ENCODE measurements at regions not wholly inside any gene's neighbourhood (a gene's known extent, or its start where the extent isn't known, plus 50 kb on each side); places are given as distances from the start of the nearest gene placed in this dataset.

DNA sequence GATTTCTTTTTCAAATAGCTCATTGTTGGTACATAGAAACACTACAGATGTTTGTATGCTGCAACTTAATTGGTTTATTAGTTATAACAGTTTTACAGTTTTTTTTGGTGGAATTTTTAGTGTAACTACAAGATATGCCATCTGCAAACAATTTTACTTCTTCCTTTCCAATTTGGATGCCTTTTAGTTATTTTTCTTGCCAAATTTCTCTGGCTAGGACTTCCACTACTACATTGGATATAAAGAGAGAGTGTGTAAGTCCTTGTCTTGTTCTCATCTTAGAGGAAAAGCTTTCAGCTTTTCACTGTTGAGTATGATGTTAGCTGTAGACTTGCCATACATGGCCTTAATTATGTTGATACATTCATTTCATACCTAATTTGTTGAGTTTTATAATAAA lies 143.6 kb upstream of the EOMES start:
- no peak for DNase-seq

DNA sequence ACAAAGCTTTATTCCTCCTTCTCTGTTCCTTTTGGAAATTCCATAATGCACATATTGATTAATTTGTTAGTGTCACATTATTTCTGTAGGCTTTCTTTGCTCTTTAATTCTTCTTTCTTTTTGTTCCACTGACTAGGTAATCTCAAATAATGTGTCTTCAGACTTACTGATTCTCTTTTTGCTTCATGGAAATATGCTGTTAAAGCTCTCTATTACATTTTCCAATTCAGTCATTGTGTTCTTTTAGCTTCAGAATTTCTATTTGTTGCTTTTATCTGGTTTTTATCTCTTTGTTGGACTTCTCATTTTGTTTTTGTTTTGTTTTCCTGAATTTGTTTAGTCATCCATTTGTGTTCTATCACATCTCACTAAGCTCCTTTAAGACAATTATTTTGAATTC lies 147.0 kb upstream of the EOMES start:
- DNase-seq = no peak

DNA sequence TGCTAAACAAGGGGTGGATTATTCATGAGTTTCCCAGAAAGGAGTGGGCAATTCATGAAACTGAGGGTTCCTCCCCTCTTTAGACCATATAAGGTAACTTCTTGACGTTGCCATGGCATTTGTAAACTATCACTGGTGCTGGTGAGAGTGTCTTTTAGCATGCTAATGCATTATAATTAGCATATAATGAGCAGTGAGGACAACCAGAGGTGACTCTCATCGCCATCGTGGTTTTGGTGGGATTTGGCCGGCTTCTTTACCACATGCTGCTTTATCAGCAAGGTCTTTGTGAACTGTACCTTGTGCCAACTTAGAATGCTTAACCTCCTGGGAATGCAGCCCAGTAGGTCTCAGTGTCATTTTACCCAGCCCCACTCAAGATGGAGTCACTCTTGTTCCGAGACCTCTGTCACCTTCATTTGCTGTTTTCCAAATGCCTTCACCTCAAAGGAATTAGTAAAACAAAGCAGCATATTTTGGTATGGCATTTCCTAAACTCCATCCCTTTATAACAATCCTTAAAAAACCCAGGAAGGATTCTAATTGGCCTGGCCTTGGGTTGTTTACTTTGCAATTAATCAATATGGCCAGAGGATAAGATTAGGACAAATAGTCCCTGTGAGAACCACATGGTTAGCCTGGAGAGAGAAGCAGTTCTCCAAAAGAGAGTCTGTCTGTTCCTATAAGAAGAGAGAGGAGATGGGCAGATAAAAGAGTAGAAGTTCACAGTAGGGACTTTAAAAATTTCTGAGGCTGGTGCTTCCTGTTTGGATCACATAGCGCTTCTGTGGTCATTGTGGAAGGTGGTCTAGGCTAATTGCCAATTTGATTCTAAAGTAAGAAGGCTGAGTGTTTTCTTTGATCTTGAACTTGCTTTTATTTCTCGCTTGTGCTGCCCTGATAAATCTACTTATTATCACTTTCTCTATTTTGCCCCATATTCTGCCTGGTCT lies 155.2 kb upstream of the EOMES start:
- peak; percentile 30 for DNase-seq

DNA sequence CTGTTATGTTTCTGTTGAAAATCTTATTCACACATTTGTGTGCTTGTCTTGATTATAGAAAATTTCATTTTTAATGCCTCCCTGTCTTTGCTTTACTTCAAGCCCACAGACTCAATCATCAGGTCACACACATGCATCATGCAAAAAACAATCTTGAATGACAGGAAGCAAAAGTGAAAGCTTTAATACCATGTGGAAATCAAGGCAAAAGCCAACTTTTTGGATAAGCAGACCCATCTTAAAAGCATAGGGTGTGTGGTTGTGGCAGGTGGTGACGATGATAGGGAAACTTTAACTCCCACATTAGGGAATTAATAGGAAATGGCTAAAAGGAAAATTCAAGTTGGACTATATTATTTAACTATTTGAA lies 155.9 kb upstream of the EOMES start:
- DNase-seq = peak; percentile 12

DNA sequence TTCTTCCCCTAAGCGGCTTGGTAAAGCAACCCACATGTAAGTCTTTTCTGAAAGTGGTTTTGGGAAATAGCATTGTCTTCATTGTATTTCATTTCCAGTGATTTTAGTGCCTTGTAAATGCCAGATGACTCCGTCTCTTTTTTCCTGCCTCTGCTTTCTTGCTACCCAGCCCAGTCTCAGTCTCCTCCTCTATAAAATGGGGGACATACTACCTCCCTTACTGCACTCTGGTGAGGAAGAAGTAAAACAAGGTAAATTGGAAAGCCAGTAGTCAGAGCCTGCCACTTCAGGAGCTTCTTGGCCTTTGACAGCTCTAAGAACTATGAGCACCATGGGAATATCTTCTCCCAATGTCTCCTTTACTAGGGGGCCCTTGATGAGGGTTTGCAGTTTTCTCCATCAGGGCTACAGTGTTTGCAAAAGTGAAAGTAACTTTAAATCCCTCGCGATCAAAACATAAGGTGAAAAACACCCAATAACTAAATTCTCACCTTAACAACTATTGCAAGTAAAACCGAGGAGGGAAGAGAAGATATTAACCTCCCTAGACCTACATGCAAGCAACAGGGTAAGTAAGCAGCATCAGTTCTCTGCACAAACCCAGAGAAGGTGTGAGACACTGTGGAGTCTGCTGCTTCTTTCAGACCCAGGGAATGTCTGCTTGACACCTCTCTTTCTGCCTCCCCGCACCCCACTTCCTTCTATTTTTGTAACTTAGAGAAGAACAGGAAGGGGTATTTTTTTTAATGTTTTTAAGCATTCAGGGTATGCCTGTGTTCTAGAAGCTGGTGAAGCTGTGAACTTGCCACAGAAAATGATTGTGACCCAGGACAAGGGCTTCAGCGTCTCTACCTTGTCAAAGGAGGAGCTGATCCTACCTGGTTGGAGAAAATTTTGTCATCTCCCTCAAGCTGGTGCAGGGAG lies 159.1 kb upstream of the EOMES start:
- DNase-seq = peak; percentile 68

DNA sequence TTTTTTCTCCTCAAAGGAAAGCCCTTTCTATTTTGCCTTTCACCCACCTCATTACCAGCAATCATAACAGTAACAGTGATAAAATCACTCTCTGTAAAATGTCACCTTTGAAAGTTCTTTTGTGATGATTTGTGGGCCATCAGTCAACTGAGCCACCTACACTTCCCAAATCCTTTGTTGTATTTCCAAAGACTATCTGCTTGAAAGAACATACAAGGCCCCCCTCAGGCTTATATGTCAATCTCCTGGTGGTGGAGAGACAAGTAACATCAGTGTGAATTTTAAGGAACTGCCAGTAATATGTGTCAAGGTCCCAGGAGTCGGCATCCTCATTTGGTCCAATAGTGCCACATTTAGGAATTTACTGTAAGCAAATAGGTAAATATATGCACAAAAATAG lies 161.1 kb upstream of the EOMES start:
- no peak for DNase-seq

DNA sequence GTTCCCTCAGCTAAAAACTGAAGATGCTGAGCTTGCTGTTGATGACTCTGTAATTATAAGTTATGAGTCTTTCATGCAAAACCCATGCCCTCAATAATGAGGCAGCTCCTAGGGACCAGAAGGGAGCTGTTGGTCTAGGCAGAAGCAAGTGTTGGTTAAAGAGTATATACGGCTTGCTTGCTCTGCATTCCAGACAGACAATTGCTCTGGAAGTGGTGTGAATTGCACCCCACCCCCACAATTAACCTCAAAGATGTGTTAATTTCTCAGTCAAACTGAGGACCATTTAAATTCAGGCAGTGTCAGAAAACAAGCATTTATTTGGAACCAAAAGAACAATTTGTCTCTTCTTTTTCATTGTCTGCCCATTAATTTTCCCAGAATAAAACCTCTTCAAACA lies 163.5 kb upstream of the EOMES start:
- DNase-seq = no peak

DNA sequence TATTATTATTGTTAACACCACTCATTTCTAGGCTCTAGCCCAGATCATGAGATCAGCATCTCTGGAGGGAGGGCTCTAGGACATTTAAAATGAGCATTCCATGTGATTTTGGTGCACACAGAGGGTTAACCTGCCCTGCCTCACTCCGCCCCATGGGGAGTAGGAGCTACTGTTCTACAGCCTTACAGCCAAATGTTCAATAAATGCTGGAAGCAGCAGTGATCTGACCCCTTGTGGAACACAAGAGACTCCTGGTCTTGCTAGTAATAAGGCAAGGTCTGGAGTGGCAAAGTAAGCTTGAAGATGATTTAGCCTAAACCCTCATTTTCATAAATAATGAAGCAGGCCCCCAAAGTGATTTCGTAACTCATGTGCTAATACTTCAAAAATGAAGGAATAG lies 166.4 kb upstream of the EOMES start:
- DNase-seq = no peak

DNA sequence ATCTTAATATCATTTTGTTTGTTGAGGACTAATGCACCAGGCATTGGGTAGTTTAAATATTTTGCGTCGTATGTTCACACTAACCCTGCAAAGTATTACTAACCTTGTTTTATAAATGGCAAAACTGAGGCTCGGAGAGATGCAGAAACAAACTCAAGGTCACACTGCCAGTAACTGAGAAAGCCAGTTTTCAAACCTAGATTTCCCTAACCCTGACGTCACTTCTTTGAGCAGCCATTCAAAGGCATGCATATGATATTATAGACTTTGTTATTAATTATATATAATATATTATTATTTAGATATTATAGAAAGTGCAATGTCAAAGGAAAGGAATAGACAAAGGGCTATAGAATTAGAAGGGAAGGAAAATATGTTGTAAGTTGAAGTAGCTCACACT lies 167.6 kb upstream of the EOMES start:
- DNase-seq = no peak

DNA sequence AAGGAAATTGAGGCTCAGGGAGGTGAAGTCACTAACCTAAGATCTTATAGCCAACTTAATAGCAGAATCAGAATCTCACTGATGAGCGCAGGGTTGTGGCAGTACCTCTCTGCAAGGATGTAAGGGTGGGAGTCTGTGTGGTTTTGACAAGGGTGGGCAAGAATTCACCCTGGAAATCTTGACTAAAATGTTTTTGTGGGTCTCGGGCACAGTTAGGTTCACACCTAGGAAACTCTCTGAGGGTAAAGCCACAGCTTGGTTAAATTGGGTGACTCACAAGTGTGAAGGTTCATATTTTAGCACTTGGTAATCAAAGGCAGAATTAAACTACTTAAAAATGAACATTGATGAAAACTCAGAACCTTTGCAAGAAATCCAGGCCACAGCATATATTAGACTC lies 178.2 kb upstream of the EOMES start:
- DNase-seq = peak; percentile 51

DNA sequence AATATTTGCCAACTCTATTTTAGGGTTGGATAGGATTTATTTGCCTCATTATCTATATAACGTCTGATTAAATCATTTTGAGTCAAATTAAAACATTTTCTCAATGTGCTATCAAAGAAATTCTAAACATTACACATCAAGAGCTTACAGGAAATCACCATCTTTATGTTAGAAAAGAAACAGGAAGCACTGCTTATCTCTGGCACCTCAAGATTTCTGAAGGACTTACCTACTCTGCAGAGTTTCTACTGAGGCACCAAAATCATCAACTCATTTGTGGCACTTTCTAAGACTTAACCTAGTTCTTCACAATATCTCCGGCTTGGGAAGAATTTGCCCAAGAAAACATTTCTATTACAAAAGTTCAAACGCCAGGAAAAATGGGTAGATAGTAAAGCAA lies 181.3 kb upstream of the EOMES start:
- peak; percentile 34 for DNase-seq

DNA sequence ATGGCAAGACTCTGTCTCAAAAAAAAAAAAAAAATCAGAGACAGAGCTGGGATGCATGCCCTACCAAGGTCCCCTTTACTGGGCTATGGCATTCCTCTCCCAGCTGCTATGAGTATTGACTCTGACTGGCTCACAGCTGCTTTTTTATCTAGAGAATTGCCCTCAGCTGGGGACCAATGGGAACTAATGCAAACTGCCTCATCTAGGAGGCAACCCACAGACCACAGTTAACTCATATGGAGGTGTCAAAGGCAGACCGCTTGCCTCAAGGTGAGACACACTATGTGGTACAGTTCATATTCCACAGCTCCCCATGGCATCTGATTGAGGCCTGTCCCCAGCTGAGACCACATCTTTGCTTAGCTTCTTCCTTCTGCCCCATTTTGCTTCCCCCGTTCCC lies 183.5 kb upstream of the EOMES start:
- DNase-seq = peak; percentile 54

DNA sequence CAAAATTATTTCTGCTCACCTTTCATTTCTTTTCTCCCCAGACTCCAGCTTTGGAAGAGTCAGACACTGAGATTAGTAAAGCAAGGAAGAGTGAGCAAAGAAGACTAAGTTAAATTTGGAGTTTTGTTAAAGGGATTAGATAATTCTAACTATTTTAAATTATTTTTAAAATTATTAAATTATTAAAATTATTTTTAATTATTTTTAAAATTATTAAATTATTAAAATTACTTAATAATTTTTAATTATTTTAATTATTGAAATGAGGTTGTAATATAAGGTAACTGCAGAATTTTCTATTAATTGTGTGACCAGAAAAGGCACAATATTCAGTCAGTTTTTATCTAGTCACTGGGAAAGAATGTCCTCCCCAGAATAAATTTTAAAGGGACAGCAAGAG lies 185.0 kb upstream of the EOMES start:
- DNase-seq = no peak

DNA sequence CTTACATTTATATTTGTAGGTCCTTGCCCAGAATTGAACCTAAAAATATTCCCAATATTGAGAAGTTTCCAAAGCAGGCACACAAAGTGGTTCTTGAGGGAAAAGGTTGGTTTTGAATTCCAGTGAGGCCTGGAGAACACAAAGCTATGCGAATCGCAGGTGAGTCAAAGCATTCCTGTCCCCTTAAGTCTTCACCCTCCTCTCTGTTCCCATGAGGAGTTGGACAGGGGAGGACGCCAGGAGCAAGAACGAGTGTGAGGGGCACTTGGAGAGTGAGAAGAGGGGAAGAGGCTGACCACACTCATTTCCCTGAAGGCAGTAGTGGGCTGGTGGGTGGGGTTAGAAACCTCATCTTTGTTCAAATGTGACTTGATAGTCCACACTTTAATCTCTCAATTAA lies 185.8 kb upstream of the EOMES start:
- no peak for DNase-seq

DNA sequence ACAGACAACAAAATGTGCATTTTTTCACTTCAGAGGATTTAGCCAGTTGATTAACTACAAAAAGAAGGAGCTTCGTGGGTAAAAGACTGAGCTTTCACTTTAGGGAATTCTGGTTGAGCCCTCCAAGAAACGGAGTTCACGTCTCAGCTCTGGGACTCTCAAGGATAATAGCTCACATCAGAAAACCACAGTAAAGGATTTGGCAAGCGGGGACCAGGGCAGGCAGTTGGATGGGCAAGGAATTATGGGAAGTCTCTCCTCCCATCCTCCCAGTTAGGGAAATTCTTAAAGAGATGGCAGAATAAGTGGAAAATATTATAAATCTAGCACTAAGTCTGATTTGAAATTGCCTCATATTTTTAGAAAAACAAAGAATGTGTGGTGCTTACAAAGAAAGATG lies 188.3 kb upstream of the EOMES start:
- no peak for DNase-seq

DNA sequence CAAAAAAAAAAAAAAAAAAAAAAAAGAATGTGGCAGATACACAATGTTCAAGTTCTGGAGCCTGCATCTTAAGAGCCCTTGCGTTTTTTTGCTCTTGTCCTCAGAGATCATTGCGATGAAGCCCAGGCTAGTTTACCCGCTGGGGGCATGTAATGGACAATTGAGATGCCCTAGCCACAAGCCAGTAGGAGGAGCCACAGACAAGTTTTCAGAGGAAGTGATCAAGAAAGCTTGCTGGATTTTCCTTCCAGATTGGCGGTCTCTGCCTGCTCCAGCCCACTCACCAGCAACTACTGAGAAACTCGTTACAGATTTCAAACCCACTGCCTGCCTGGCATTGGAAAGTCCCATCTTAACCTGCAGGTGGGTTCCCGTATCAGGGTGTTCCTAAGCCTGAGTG lies 192.1 kb upstream of the EOMES start:
- DNase-seq = peak; percentile 20

DNA sequence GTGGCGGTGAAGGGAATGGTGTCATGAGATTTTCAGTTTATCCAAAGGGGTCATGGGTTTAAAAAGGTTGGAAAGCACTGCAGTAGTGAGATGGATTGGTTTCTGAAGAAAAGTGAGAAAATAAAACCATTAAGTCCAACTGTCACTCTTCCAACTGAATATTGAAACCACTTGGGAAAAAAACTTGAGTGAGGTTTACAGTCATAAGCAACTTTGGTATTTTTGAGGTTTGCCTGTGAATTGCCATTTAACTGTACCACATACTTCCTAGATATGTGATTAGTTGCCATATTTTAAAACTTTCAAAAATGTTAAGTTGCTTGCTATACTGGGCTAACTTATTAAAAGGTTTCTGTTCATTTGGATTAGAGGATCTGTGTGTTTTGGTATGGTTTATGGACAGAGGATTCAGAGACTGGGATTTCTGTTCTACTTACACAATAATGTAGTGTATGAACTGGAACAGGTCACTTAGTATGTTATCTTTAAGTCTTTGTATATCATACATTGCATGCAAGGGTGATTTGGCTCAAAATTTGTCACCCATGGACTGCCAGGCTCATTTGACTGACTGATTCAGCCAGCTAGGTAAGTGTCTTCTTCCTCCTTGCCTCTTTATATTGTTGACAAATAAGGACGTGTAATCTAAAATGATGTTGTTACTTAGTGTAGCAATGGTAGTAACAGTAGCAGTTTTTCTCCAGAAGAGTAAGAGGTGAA lies 201.4 kb upstream of the EOMES start:
- no peak for DNase-seq

DNA sequence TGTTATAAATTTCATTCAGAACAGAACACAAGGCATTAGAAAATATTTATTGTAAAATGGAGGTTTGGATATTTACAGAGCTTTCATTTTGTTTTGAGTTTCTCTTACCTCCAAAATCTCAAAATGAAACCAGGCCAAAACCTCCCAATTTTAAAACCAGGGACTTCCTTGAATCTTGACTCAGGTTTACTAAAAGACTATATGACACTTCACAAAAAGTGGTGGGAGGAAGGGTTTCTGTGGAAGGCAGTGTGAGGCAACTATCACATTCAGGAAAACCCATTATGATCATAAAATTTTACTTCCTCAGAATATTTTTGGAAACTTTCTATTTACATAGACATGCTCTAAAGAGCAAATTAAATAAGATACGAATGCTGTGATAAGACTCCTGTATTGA lies 205.8 kb upstream of the EOMES start:
- no peak for DNase-seq

DNA sequence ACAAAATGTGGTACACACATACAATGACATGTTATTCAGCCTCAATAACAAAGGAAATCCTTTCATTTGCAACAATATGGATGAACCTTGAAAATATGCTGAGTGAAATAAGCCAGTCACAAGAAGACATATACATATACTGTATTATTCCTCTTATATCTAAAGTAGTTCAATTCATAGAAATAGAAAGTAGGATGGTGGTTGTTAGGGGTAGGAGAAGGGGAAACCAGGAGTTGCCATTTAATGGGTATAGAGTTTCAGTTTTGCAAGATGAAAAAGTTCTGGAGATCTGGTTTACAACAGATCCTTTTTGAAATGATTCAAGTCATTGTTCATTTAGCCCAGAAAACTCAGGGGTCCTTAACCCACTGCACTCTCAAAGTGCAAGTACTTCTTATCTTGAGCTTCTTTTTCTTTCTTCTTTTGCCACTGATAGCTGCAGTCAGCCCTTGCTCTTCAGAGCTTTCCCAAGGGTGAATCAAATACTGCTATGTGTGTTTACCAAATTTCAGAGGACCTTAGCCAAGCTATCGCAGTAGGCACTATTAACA lies 208.0 kb upstream of the EOMES start:
- no peak for DNase-seq

DNA sequence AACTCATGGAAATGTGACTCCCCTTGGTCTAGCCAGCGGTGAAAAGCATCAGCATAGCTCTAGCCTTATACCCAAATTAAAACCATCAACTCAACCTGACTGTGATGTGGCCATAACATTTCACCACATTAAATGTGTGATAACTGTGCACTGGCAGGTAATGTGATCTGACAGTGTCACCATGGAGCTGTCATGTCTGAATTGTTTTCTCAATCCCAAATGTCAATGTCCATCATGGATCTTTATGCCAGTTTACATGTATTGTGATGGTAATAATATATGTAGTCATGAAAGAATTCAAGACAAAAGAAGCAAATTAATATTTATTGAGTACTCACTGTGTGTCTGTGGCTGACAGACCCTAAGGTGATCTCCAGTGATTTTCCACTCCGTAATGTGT lies 213.4 kb upstream of the EOMES start:
- no peak for DNase-seq

DNA sequence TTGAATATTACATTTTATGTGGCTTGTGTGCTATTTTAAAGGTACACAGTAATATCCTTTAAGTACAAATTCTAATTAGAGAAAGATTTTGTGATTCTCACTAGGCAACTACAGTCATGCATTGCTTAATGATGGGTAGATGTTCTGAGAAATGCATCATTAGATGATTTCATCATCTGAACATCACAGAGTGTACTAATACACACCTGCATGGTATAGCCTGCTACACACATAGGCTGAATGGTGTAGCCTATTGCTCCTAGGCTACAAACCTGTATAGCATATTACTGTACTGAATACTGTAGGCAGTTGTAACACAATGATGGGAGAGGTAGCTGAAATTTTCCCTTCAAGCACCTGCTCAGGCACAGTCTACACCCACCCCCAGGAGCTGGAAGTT lies 217.4 kb upstream of the EOMES start:
- no peak for DNase-seq

DNA sequence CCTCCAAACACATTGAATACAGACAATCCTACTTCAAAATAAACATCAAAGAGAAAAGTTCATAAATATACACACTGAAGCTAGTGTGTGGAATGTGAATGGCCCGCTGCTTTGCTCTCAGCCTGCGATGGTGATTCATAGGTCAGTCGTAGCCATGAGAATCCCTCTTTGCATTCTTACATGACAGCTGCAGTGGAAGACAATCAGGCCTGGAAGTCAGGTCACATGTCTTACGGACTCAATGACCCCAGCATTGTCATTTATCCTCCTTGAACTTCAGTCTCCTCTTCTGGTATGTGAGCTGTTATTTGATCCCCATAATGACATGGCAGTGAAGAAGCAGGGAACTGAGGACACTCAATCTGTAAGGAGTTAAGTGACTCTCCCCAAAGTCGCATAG lies 217.8 kb upstream of the EOMES start:
- DNase-seq = no peak

DNA sequence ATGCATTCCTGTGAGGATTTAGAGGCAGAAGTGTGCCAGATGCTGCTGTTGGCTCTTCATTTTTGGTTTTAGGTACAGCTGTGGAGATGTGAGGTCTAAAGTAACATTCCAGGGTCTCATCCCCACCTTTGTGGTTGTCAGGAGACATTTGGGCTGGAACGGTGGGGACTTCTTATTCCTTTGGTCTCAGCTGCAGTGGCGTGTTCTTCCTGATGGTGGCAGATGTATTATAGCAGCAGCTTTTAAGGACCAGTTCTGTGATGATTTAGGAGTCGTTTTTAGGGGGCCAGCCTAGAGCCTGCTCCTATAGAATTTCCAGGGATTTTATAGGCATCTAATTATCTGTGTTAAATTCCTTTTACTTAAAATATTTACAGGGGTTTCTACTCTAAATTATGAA lies 221.0 kb upstream of the EOMES start:
- DNase-seq = peak; percentile 16

Data from CD4-positive, alpha-beta T cell treated with Interleukin-17A for 1 hour (primary cell).